GM23338 (cell line): ENCODE measurements at regions not wholly inside any gene's neighbourhood (a gene's known extent, or its start where the extent isn't known, plus 50 kb on each side); places are given as distances from the start of the nearest gene placed in this dataset.

Source experiments
- CREB1 ChIP-seq: fragments of 250-450 bp; sonication (Bioruptor Pico); IDR thresholded peaks from 2 replicates; pipeline ENCODE4 v1.5.0; 2020; ENCODE audit warnings: low read depth, mild to moderate bottlenecking, moderate library complexity
- CTCF ChIP-seq, 2 experiments: fragments of 200-600 bp in 1 of 2; sonication (generic) in 1 of 2; conservative IDR thresholded peaks; 2 replicates each; pipeline versions ENCODE4 v1.5.1 to v1.6.1; 2016 to 2017; ENCODE audit warnings: antibody characterized with exemption in 2 of 2, low read depth in 2 of 2, mild to moderate bottlenecking in 2 of 2, moderate library complexity in 1 of 2
- EZH2 ChIP-seq: fragments of 200-600 bp; sonication (generic); IDR thresholded peaks from one replicate; pipeline ENCODE4 v1.8.0; 2017; ENCODE audit warnings: antibody characterized with exemption, mild to moderate bottlenecking, low read depth; ENCODE audit not compliant: unreplicated experiment
- EZH2phosphoT487 ChIP-seq: fragments of 200-600 bp; sonication (generic); IDR thresholded peaks from one replicate; pipeline ENCODE4 v1.8.1; 2018; ENCODE audit warnings: antibody characterized with exemption; ENCODE audit not compliant: unreplicated experiment
- NANOG ChIP-seq: IDR thresholded peaks from 2 replicates; pipeline ENCODE4 v1.6.1; 2016; ENCODE audit warnings: antibody characterized with exemption, borderline replicate concordance
- POLR2AphosphoS5 ChIP-seq: IDR thresholded peaks from 2 replicates; pipeline ENCODE4 v1.6.1; 2016; ENCODE audit warnings: antibody characterized with exemption, low read depth
- STAT1 ChIP-seq: IDR thresholded peaks from one replicate; pipeline ENCODE4 v1.6.1; 2016; ENCODE audit warnings: antibody characterized with exemption; ENCODE audit not compliant: unreplicated experiment
- ZNF462 ChIP-seq: fragments of 250-450 bp; sonication (Bioruptor Pico); IDR thresholded peaks from 2 replicates; pipeline ENCODE4 v1.5.0; 2020; ENCODE audit warnings: mild to moderate bottlenecking, moderate library complexity

- no peak for TF ChIP-seq CTCF (conservative IDR thresholded peaks at IDR 0.05; ENCODE audit: low read depth in 2 of 2)
- TF ChIP-seq EZH2phosphoT487: no peak
- TF ChIP-seq CREB1 (CRISPR knock-in tag): no peak
- TF ChIP-seq POLR2AphosphoS5: no peak
- TF ChIP-seq NANOG: no peak
- TF ChIP-seq STAT1: no peak
- no peak for TF ChIP-seq EZH2
- no peak for TF ChIP-seq ZNF462 (CRISPR knock-in tag)
These were observed 418.8 kb downstream of the OTOL1 start for GRCh38 chr3:161915418-161915750.
